Esophagus squamous epithelium (tissue), 5 donors: ENCODE measurements at regions not wholly inside any gene's neighbourhood (a gene's known extent, or its start where the extent isn't known, plus 50 kb on each side); places are given as distances from the start of the nearest gene placed in this dataset.

Source experiments
- DNase-seq: peaks from one replicate; lab custom pipeline; 2025; lab: John Stamatoyannopoulos, UW
- H3K27ac ChIP-seq, 4 donors: fragments of 200-600 bp; sonication (generic); one replicate each; pipeline ENCODE4 v1.5.1; 2016 to 2019; ENCODE audit warnings: mild to moderate bottlenecking in 1 of 4
- H3K27me3 ChIP-seq, 4 donors: fragments of 200-600 bp; sonication (generic); 1 replicate in 3 of 4; 2 replicates in 1 of 4; pipeline versions ENCODE4 v1.5.1 to v1.6.0; 2017 to 2021; ENCODE audit warnings: antibody characterized with exemption in 1 of 4
- H3K36me3 ChIP-seq, 3 donors: fragments of 200-600 bp; sonication (generic); one replicate each; pipeline ENCODE4 v1.5.1; 2016 to 2019
- H3K4me1 ChIP-seq, 3 donors: fragments of 200-600 bp; sonication (generic); one replicate each; pipeline ENCODE4 v1.5.1; 2017 to 2019
- H3K4me3 ChIP-seq, 4 donors: fragments of 200-600 bp; sonication (generic); 1 replicate in 3 of 4; 2 replicates in 1 of 4; pipeline ENCODE4 v1.5.1; 2016 to 2019; ENCODE audit warnings: mild to moderate bottlenecking in 2 of 4, moderate library complexity in 1 of 4
- H3K9me3 ChIP-seq, 3 donors: fragments of 200-600 bp; sonication (generic); one replicate each; pipeline ENCODE4 v1.5.1; 2016 to 2019
- CTCF ChIP-seq, 6 experiments: fragments of 450-650 bp in 4 of 6; fragments of 200-600 bp in 2 of 6; sonication (generic) in 2 of 6; IDR thresholded peaks; one replicate each; pipeline ENCODE4 v1.5.1; 2016 to 2019; ENCODE audit warnings: antibody characterized with exemption in 6 of 6, mild to moderate bottlenecking in 4 of 6, moderate library complexity in 4 of 6
- POLR2A ChIP-seq, 4 donors: fragments of 450-650 bp; IDR thresholded peaks; one replicate each; pipeline ENCODE4 v1.6.1; 2017; ENCODE audit warnings: antibody characterized with exemption in 4 of 4, mild to moderate bottlenecking in 4 of 4, moderate library complexity in 3 of 4
- WGBS, 2 donors: methylation state at CpG; one replicate each; pipeline ENCODE4 v1.1.5; 2018; 5-methylcytosine and 5-hydroxymethylcytosine counted together
- intact Hi-C: fragments of 100-400 bp; cut with DNase I; formaldehyde crosslinking; loops from one replicate; pipeline ENCODE4 v1.15.0; 2022
- donor health status: DM: yes; HTN: yes; CAD: no.

- Histone ChIP-seq H3K27ac (no peak overlapping the region), H3K4me1 (peaks cover 0 to 20% (median 0%) of the 10 kb centered on the region in 3 donors), H3K4me3 (no peak overlapping the region), H3K27me3 (no peaks in the 10 kb centered on the region), H3K9me3 (no peaks in the 10 kb centered on the region), H3K36me3 (no peaks in the 10 kb centered on the region)
- 67 to 82% methylated on average over 2 to 4 of the region's 4 CpGs for WGBS, 2 donors
- intact Hi-C loops: no loop called here
- DNase-seq: no peak
- TF ChIP-seq CTCF (IDR thresholded peaks at IDR 0.05) (no peak), POLR2A (IDR thresholded peaks at IDR 0.05) (no peak)
These were observed 90.8 kb upstream of the PFN2 start for GRCh38 chr3:150061288-150062024.

- Histone ChIP-seq H3K4me1 (peaks cover 0 to 20% (median 0%) of the 10 kb centered on the region in 3 donors), H3K9me3 (no peaks in the 10 kb centered on the region), H3K4me3 (no peak overlapping the region), H3K36me3 (no peaks in the 10 kb centered on the region), H3K27ac (no peak overlapping the region), H3K27me3 (no peaks in the 10 kb centered on the region)
- WGBS, 2 donors: 56 to 67% methylated on average over 4 of the region's 4 CpGs
- no peak for DNase-seq
- intact Hi-C loops: no loop called here
- TF ChIP-seq CTCF (IDR thresholded peaks at IDR 0.05) (no peak), POLR2A (IDR thresholded peaks at IDR 0.05) (no peak)
These were observed 89.0 kb upstream of the PFN2 start for GRCh38 chr3:150059729-150060128.

- intact Hi-C loops: no loop called here
- H3K9me3 ChIP-seq: no peaks in the 10 kb centered on the region
- DNase-seq: no peak
- WGBS, 2 donors: 41 to 44% methylated on average over 5 of the region's 5 CpGs
- H3K36me3 ChIP-seq: no peaks in the 10 kb centered on the region
- no peaks in the 10 kb centered on the region for H3K27me3 ChIP-seq
- no peak overlapping the region for H3K4me3 ChIP-seq
- no peak for TF ChIP-seq CTCF (IDR thresholded peaks at IDR 0.05)
- TF ChIP-seq POLR2A (IDR thresholded peaks at IDR 0.05): no peak
- H3K4me1 ChIP-seq: peaks cover 0 to 20% (median 0%) of the 10 kb centered on the region in 3 donors
- no peak overlapping the region for H3K27ac ChIP-seq
These were observed 88.5 kb upstream of the PFN2 start for GRCh38 chr3:150059241-150059640.

- H3K27me3 ChIP-seq: no peaks in the 10 kb centered on the region
- no peak overlapping the region for H3K4me3 ChIP-seq
- no peaks in the 10 kb centered on the region for H3K9me3 ChIP-seq
- H3K4me1 ChIP-seq: peaks cover 0 to 9% (median 0%) of the 10 kb centered on the region in 3 donors
- no peak overlapping the region for H3K27ac ChIP-seq
- no peaks in the 10 kb centered on the region for H3K36me3 ChIP-seq
- DNase-seq: no peak
- intact Hi-C loops: no loop called here
- TF ChIP-seq CTCF (IDR thresholded peaks at IDR 0.05) (no peak), POLR2A (IDR thresholded peaks at IDR 0.05) (no peak)
- 81 to 86% methylated on average over 4 of the region's 4 CpGs for WGBS, 2 donors
These were observed 86.5 kb upstream of the PFN2 start for GRCh38 chr3:150057227-150057626.

- intact Hi-C loops: no loop called here
- Histone ChIP-seq H3K4me1 (no peaks in the 10 kb centered on the region), H3K27ac (no peak overlapping the region), H3K9me3 (no peaks in the 10 kb centered on the region), H3K4me3 (no peak overlapping the region), H3K36me3 (no peaks in the 10 kb centered on the region), H3K27me3 (no peaks in the 10 kb centered on the region)
- TF ChIP-seq POLR2A (IDR thresholded peaks at IDR 0.05): no peak
- TF ChIP-seq CTCF (IDR thresholded peaks at IDR 0.05): no peak
- WGBS, 2 donors: 80 to 86% methylated on average over 6 of the region's 6 CpGs
- no peak for DNase-seq
These were observed 84.6 kb upstream of the PFN2 start for GRCh38 chr3:150055332-150055731.
